ENCODE measurements at regions not wholly inside any gene's neighbourhood (a gene's known extent, or its start where the extent isn't known, plus 50 kb on each side); places are given as distances from the start of the nearest gene placed in this dataset.

- no peak for TF ChIP-seq CTCF (IDR thresholded peaks at IDR 0.05)
- Histone ChIP-seq H3K27ac (no peak overlapping the region), H3K27me3 (no peaks in the 10 kb centered on the region), H3K9me3 (no peaks in the 10 kb centered on the region), H3K4me3 (no peak overlapping the region), H3K36me3 (no peaks in the 10 kb centered on the region), H3K4me1 (peaks cover 20% of the 10 kb centered on the region)
- DNase-seq = no peak
- intact Hi-C loops (cut with DNase I) = no loop called here
- no peak for ATAC-seq
Measured at GRCh38 chr21:38923429-38923828, 117.7 kb downstream of the ETS2 start.

DNA sequence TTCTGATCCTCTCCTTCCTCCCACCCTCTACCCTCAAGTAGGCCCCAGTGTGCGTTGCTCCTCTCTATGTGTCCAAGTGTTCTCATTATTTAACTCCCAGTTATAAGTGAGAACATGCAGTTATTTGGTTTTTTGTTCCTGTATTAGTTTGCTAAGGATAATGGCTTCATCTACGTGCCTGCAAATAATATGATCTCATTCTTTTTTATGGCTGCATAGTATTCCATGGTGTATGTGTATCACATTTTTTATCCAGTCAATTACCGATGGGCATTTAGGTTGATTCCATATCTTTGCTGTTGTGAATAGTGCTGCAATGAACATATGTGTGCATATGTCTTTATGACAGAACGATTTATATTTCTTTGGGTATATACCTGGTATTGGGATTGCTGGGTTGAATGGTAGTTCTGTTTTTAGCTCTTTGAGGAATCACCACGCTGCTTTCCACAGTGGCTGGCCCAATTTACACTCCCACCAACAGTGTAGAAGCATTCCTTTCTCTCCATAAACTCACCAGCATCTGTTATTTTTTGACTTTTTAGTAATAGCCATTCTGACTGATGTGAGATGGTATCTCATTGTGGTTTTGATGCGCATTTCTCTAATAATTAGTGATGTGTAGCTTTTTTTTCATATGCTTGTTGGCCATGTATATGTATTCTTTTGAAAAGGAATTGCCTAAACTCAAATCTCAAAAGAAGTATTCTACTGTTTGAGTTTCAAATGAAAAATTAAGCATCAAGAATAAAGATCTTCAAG lies 116.9 kb downstream of the ETS2 start:
- H3K27me3 ChIP-seq = no peaks in the 10 kb centered on the region
- H3K4me1 ChIP-seq = peaks cover 20% of the 10 kb centered on the region
- DNase-seq = no peak
- H3K9me3 ChIP-seq = no peaks in the 10 kb centered on the region
- no peak overlapping the region for H3K4me3 ChIP-seq
- H3K36me3 ChIP-seq = no peaks in the 10 kb centered on the region
- TF ChIP-seq CTCF (IDR thresholded peaks at IDR 0.05) = no peak
- no peak overlapping the region for H3K27ac ChIP-seq
- intact Hi-C loops (cut with DNase I) = no loop called here
- ATAC-seq = no peak

DNA sequence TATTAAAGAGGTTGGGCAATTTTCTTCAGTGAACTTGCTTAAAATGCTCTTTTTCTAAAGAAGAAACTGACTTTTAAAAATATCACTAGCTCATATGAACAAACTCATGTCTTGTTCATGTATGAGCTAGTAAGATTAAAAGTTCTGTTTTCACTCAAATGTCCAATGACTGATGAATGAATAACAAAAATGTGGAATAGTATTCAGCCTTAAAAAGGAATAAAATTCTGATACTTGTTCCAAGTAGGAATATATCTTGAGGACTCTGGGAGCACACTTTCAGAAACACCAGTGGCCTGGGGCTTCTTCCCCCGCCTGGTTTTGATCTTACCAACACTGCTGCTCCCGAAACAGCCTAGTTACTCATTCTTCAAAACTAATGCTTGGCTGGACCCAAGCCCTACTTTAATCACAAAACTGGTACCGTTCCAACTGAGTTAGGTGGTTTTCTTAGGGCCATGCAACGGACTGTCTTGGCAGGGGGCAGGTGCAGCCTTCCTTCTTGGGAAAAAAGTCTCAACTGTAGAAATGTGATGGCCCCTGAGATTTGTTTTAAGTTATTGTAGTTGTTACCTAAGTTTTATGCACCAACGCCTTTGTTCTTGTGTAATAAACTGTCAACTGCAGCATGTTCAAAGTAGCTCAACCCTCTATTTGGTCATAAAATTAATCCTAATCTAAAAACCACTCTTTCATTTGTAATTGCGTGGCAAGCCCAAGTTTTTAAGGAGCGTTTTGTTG lies 116.0 kb downstream of the ETS2 start:
- TF ChIP-seq CTCF (IDR thresholded peaks at IDR 0.05) = no peak
- DNase-seq = no peak
- Histone ChIP-seq H3K27me3 (no peaks in the 10 kb centered on the region), H3K36me3 (no peaks in the 10 kb centered on the region), H3K4me1 (peaks cover 20% of the 10 kb centered on the region), H3K4me3 (no peak overlapping the region), H3K9me3 (no peaks in the 10 kb centered on the region), H3K27ac (peak overlapping the region; percentile 18)
- intact Hi-C loops (cut with DNase I) = no loop called here
- no peak for ATAC-seq

DNA sequence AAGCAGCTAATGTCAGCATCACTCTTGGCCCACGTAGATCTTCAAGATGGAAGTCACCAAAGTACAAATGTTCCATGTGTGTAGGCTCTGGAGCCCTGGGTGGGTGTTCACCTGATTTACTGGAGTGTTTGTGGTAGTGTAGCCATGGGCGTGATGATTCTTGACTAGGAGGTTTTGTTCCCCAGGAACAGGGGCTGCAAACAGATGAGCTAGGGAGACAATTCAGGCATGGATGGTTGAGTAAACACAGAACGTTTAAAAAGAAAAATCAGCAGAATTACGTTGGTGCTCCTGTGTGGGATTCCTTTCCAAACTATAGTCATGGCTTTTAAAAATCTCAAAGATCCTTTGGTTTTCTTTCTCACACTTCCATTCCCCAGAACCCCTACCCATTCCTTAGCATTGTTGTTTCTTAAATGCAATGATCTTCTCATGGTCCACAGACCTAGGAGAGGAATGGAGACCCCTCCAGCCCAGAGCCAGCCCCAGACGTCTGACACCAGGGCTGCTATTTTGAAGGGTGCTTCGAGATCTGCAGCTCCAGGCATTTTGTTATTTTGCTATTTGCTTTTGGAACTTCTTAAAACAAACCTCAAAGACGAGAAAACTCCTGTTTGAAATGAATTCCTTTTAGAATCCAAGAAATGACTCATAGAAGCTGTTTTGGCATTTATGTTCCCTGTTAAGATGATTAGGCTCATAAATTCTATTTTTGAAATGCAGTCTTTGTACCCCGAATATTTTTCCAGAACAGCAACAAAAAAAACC lies 115.1 kb downstream of the ETS2 start:
- Histone ChIP-seq H3K36me3 (no peaks in the 10 kb centered on the region), H3K4me1 (peaks cover 12% of the 10 kb centered on the region), H3K27ac (no peak overlapping the region), H3K4me3 (no peak overlapping the region), H3K27me3 (no peaks in the 10 kb centered on the region), H3K9me3 (no peaks in the 10 kb centered on the region)
- DNase-seq (no peak), ATAC-seq (no peak)
- intact Hi-C loops (cut with DNase I) = no loop called here
- no peak for TF ChIP-seq CTCF (IDR thresholded peaks at IDR 0.05)

DNA sequence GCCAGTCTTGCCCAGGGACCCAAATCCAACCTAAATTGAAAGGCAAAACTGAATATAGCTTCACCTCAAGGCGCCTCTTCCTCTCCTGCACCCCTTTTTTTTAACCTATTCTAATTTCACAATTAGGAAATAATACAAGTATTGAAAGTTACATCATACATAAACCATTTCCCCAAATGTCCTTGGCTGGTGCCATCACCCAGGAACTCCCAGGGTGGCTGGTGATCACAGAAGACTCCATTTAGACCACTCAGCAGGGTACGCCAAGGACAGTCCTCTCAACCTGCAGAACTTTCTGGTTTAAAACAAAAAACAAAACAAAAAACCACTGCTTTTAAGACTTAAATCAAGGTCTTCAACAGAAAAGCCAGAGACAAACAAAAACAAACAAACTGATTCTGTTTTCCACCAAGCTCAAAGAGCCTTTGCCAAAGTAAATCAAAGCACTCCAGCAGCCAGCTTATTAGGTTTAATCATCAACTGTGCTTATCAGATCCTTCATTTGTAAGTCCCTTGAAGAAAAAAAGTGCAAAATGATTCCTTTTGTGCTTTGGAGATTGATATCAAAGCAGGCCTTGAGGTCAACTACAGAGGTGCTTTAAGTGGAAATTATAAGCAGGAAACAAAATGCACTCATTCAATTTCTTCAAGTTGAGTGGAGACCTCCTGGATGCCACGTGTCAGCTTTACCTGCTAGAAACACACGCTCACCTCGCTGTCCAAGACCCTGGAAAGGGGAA lies 113.0 kb downstream of the ETS2 start:
- Histone ChIP-seq H3K27ac (no peak overlapping the region), H3K9me3 (no peaks in the 10 kb centered on the region), H3K36me3 (no peaks in the 10 kb centered on the region), H3K27me3 (no peaks in the 10 kb centered on the region), H3K4me3 (no peak overlapping the region), H3K4me1 (peaks cover 12% of the 10 kb centered on the region)
- no peak for TF ChIP-seq CTCF (IDR thresholded peaks at IDR 0.05)
- intact Hi-C loops (cut with DNase I) = no loop called here
- ATAC-seq = no peak
- DNase-seq = no peak

Data from upper lobe of right lung (tissue), 1 donor.